Retinal pigment epithelial cell (primary cell): ENCODE measurements at regions not wholly inside any gene's neighbourhood (a gene's known extent, or its start where the extent isn't known, plus 50 kb on each side); places are given as distances from the start of the nearest gene placed in this dataset.

Experiments used
- DNase-seq: peaks from one replicate; pipeline ENCODE4 v3.0.0-alpha.2; 2010; ENCODE audit warnings: low read depth
- H3K4me3 ChIP-seq: 2 replicates; pipeline ENCODE4 v1.5.1; 2011; ENCODE audit warnings: mild to moderate bottlenecking, low read length, control low read depth, moderate library complexity
- CTCF ChIP-seq: conservative IDR thresholded peaks from 2 replicates; pipeline ENCODE4 v1.5.1; 2011; ENCODE audit warnings: low read depth, low read length, control low read depth, inconsistent platforms

- no peak for TF ChIP-seq CTCF
- DNase-seq, result no peak
- no peak overlapping the region for H3K4me3 ChIP-seq
Observed at GRCh38 chr14:85417396-85417795, 112.5 kb upstream of the FLRT2 start.

GRCh38 chr14:85418721-85419120 is 111.2 kb upstream of the FLRT2 start:
- no peak for DNase-seq
- TF ChIP-seq CTCF, result no peak
- H3K4me3 ChIP-seq, result no peak overlapping the region

- no peak for DNase-seq
- no peak for TF ChIP-seq CTCF
- H3K4me3 ChIP-seq, result no peak overlapping the region
Observed at GRCh38 chr14:85420278-85420677, 109.7 kb upstream of the FLRT2 start.

GRCh38 chr14:85420707-85421106 is 109.2 kb upstream of the FLRT2 start:
- no peak for DNase-seq
- H3K4me3 ChIP-seq, result no peak overlapping the region
- TF ChIP-seq CTCF, result no peak

- H3K4me3 ChIP-seq, result no peak overlapping the region
- DNase-seq, result peak; percentile 51
- no peak for TF ChIP-seq CTCF
Observed at GRCh38 chr14:85421186-85421877, 108.6 kb upstream of the FLRT2 start.

GRCh38 chr14:85423889-85424288 is 106.1 kb upstream of the FLRT2 start:
- no peak for TF ChIP-seq CTCF
- no peak overlapping the region for H3K4me3 ChIP-seq
- no peak for DNase-seq

GRCh38 chr14:85425507-85425906 is 104.4 kb upstream of the FLRT2 start:
- no peak overlapping the region for H3K4me3 ChIP-seq
- TF ChIP-seq CTCF, result no peak
- DNase-seq, result no peak
